Gastrocnemius medialis (tissue), 4 donors: ENCODE measurements at regions not wholly inside any gene's neighbourhood (a gene's known extent, or its start where the extent isn't known, plus 50 kb on each side); places are given as distances from the start of the nearest gene placed in this dataset.

Experiments used
- CTCF ChIP-seq, 5 experiments: fragments of 450-650 bp in 3 of 5; fragments of 200-600 bp in 2 of 5; sonication (generic) in 2 of 5; IDR thresholded peaks in 4 of 5; conservative IDR thresholded peaks in 1 of 5; 1 replicate in 4 of 5; 2 replicates in 1 of 5; pipeline ENCODE4 v1.5.1; 2016 to 2019; ENCODE audit warnings: antibody characterized with exemption in 5 of 5, mild to moderate bottlenecking in 3 of 5, moderate library complexity in 3 of 5
- POLR2A ChIP-seq, 2 donors: fragments of 450-650 bp; IDR thresholded peaks; one replicate each; pipeline ENCODE4 v1.6.1; 2017; ENCODE audit warnings: antibody characterized with exemption in 2 of 2, mild to moderate bottlenecking in 2 of 2, moderate library complexity in 2 of 2

GRCh38 chr2:12340164-12340563 lies 376.6 kb upstream of the TRIB2 start:
- TF ChIP-seq CTCF (IDR thresholded peaks at IDR 0.05 in 4 of 5, conservative IDR thresholded peaks at IDR 0.05 in 1 of 5): no peak
- no peak for TF ChIP-seq POLR2A (IDR thresholded peaks at IDR 0.05)
